ENCODE measurements at regions not wholly inside any gene's neighbourhood (a gene's known extent, or its start where the extent isn't known, plus 50 kb on each side); places are given as distances from the start of the nearest gene placed in this dataset.

GRCh38 chr2:221156062-221156734 is 415.9 kb downstream of the EPHA4 start:
- TF ChIP-seq NR2C2 (CRISPR knock-in tag; IDR thresholded peaks at IDR 0.05; ENCODE audit: borderline replicate concordance) (no peak), FOSL2 (CRISPR knock-in tag; IDR thresholded peaks at IDR 0.05) (no peak), POLR2A (IDR thresholded peaks at IDR 0.05; ENCODE audit: insufficient read depth in 1 of 2, low read depth in 2 of 2, low read length in 2 of 2) (no peak), NFRKB (IDR thresholded peaks at IDR 0.05) (no peak), CREB1 (IDR thresholded peaks at IDR 0.05) (no peak), CREB1 (CRISPR knock-in tag; IDR thresholded peaks at IDR 0.05) (no peak), NR1H2 (CRISPR knock-in tag; IDR thresholded peaks at IDR 0.05; ENCODE audit: borderline replicate concordance, low read depth) (no peak), ELF1 (CRISPR knock-in tag; IDR thresholded peaks at IDR 0.05) (no peak), MED13 (CRISPR knock-in tag; IDR thresholded peaks at IDR 0.05) (no peak), ZMAT5 (CRISPR knock-in tag; IDR thresholded peaks at IDR 0.05; ENCODE audit: borderline replicate concordance, low read depth) (no peak), ZMAT3 (CRISPR knock-in tag; conservative IDR thresholded peaks at IDR 0.05) (no peak), CTCF (CRISPR knock-in tag; IDR thresholded peaks at IDR 0.05) (no peak)
